AG09309 (cell line): ENCODE measurements at regions not wholly inside any gene's neighbourhood (a gene's known extent, or its start where the extent isn't known, plus 50 kb on each side); places are given as distances from the start of the nearest gene placed in this dataset.

Experiments
- DNase-seq: peaks from one replicate; pipeline ENCODE4 v3.0.0-alpha.2; 2010; ENCODE audit warnings: low read depth
- H3K4me3 ChIP-seq: 2 replicates; pipeline ENCODE4 v1.5.1; 2011; ENCODE audit warnings: mild to moderate bottlenecking, low read depth, low read length, moderate library complexity; ENCODE audit not compliant: control insufficient read depth
- CTCF ChIP-seq: IDR thresholded peaks from 2 replicates; pipeline ENCODE4 v1.5.1; 2011; ENCODE audit warnings: mild to moderate bottlenecking, low read depth, low read length, inconsistent platforms; ENCODE audit not compliant: insufficient read depth, control insufficient read depth; ENCODE audit errors: missing control alignments

- no peak for DNase-seq
- no peak for TF ChIP-seq CTCF
Measured at GRCh38 chr7:16172366-16172765, 249.0 kb downstream of the CRPPA start.

GRCh38 chr7:16171928-16172327 is 249.4 kb downstream of the CRPPA start:
- H3K4me3 ChIP-seq: no peak overlapping the region
- DNase-seq: no peak
- no peak for TF ChIP-seq CTCF

More at GRCh38 chr7:16172366-16172765, 249.0 kb downstream of the CRPPA start:
- H3K4me3 ChIP-seq: no peak overlapping the region

- no peak for DNase-seq
- TF ChIP-seq CTCF: no peak
Measured at GRCh38 chr7:16170671-16171070, 250.7 kb downstream of the CRPPA start.

GRCh38 chr7:16169537-16169936 is 251.8 kb downstream of the CRPPA start:
- DNase-seq: no peak
- no peak for TF ChIP-seq CTCF

More at GRCh38 chr7:16170671-16171070, 250.7 kb downstream of the CRPPA start:
- no peak overlapping the region for H3K4me3 ChIP-seq

GRCh38 chr7:16167526-16167925 is 253.8 kb downstream of the CRPPA start:
- H3K4me3 ChIP-seq: no peak overlapping the region
- no peak for DNase-seq
- TF ChIP-seq CTCF: no peak

More at GRCh38 chr7:16169537-16169936, 251.8 kb downstream of the CRPPA start:
- no peak overlapping the region for H3K4me3 ChIP-seq

- TF ChIP-seq CTCF: no peak
- H3K4me3 ChIP-seq: no peak overlapping the region
- no peak for DNase-seq
Measured at GRCh38 chr7:16144361-16144760, 277.0 kb downstream of the CRPPA start.

GRCh38 chr7:16137944-16138343 is 283.4 kb downstream of the CRPPA start:
- no peak for DNase-seq
- TF ChIP-seq CTCF: no peak

More at GRCh38 chr7:16137944-16138343, 283.4 kb downstream of the CRPPA start:
- H3K4me3 ChIP-seq: no peak overlapping the region
